HL-60 (cell line): ENCODE measurements at regions not wholly inside any gene's neighbourhood (a gene's known extent, or its start where the extent isn't known, plus 50 kb on each side); places are given as distances from the start of the nearest gene placed in this dataset.

ENCODE experiments used
- GABPA ChIP-seq: IDR thresholded peaks from 2 replicates; pipeline ENCODE4 v1.6.1; 2012; ENCODE audit warnings: low read depth
- TF ChIP-seq, protein P1 (sequence below): IDR thresholded peaks from one replicate; pipeline ENCODE4 v1.5.1; 2011; ENCODE audit warnings: low read length, control low read depth, inconsistent platforms; ENCODE audit not compliant: insufficient read depth

DNA sequence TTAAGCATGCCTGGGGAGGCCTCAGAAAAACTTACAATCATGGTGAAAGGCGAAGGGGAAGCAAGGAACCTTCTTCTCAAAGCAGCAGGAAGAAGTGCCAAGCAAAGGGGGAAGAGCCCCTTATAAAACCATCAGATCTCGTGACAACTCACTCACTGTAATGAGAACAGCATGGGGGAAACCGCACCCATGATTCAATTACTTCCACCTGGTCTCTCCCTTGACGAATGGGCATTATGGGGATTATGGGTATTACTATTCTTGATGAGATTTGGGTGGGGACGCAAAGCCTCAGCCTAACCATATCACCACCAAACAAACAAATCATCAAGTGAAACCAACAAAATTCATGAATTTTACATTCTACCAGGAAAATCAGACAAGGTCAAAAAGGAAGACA is 76.7 kb upstream of the TAB3 start:
- TF ChIP-seq, protein P1, sequence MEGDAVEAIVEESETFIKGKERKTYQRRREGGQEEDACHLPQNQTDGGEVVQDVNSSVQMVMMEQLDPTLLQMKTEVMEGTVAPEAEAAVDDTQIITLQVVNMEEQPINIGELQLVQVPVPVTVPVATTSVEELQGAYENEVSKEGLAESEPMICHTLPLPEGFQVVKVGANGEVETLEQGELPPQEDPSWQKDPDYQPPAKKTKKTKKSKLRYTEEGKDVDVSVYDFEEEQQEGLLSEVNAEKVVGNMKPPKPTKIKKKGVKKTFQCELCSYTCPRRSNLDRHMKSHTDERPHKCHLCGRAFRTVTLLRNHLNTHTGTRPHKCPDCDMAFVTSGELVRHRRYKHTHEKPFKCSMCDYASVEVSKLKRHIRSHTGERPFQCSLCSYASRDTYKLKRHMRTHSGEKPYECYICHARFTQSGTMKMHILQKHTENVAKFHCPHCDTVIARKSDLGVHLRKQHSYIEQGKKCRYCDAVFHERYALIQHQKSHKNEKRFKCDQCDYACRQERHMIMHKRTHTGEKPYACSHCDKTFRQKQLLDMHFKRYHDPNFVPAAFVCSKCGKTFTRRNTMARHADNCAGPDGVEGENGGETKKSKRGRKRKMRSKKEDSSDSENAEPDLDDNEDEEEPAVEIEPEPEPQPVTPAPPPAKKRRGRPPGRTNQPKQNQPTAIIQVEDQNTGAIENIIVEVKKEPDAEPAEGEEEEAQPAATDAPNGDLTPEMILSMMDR = no peak
- no peak for TF ChIP-seq GABPA
